B cell (primary cell): ENCODE measurements at regions not wholly inside any gene's neighbourhood (a gene's known extent, or its start where the extent isn't known, plus 50 kb on each side); places are given as distances from the start of the nearest gene placed in this dataset.

Source experiments
- ATAC-seq: fragments of 200-7000 bp; cut with Tn5 transposase; one replicate; pipeline ENCODE4 v1.10.0; 2021; ENCODE audit warnings: low read depth, mild to moderate bottlenecking, moderate number of reproducible peaks, moderate library complexity
- CTCF ChIA-PET: fragments of 350-600 bp; sonication (Branson Sonifier 250); formaldehyde crosslinking; loops from one replicate; lab custom pipeline; 2021; ENCODE audit warnings: antibody characterized with exemption, inconsistent platforms; lab: Charles Lee
- POLR2A ChIA-PET: fragments of 350-600 bp; sonication (Branson Sonifier 250); formaldehyde crosslinking; loops from one replicate; lab custom pipeline; 2021; ENCODE audit warnings: antibody characterized with exemption; lab: Charles Lee
- DNase-seq: peaks from one replicate; pipeline ENCODE4 v3.0.0; 2013
- H2AFZ ChIP-seq: 2 replicates; pipeline ENCODE4 v1.6.1; 2012; ENCODE audit warnings: mild to moderate bottlenecking, low read depth, low read length; ENCODE audit not compliant: insufficient read depth, poor library complexity, severe bottlenecking
- H3K27ac ChIP-seq, 2 donors: 1 replicate in 1 of 2; 2 replicates in 1 of 2; pipeline ENCODE4 v1.5.1; 2012 to 2013; ENCODE audit warnings: low read length in 2 of 2, mild to moderate bottlenecking in 2 of 2, moderate library complexity in 1 of 2
- H3K27me3 ChIP-seq, 4 experiments: fragments of 200-600 bp in 1 of 4; sonication (generic) in 1 of 4; replicated peaks in 1 of 4; 1 replicate in 2 of 4; 2 replicates in 2 of 4; pipeline versions ENCODE4 v1.6.1 to v1.7.0; 2013 to 2016; ENCODE audit warnings: low read length in 3 of 4, mild to moderate bottlenecking in 2 of 4, mixed read lengths in 1 of 4, moderate library complexity in 1 of 4; ENCODE audit not compliant: insufficient read depth in 4 of 4, control insufficient read depth in 3 of 4; ENCODE audit errors: control extremely low read depth in 1 of 4
- H3K36me3 ChIP-seq, 2 experiments: replicated peaks in 1 of 2; 1 replicate in 1 of 2; 2 replicates in 1 of 2; pipeline versions ENCODE4 v1.6.1 to v1.7.1; 2013; ENCODE audit warnings: low read length in 1 of 2; ENCODE audit not compliant: insufficient read depth in 2 of 2, control insufficient read depth in 1 of 2; ENCODE audit errors: control extremely low read depth in 1 of 2, extremely low read depth in 1 of 2
- H3K4me1 ChIP-seq, 2 donors: fragments of 200-600 bp in 1 of 2; sonication (generic) in 1 of 2; 1 replicate in 1 of 2; 2 replicates in 1 of 2; pipeline versions ENCODE4 v1.5.1 to v1.6.1; 2013 to 2017; ENCODE audit warnings: low read length in 2 of 2; ENCODE audit not compliant: control insufficient read depth in 2 of 2, insufficient read depth in 2 of 2
- H3K4me2 ChIP-seq: replicated peaks from 2 replicates; pipeline ENCODE3; 2012; ENCODE audit warnings: mild to moderate bottlenecking, low read depth, low read length; ENCODE audit not compliant: poor library complexity, severe bottlenecking
- H3K4me3 ChIP-seq, 5 experiments: fragments of 200-600 bp in 1 of 5; sonication (generic) in 1 of 5; 1 replicate in 3 of 5; 2 replicates in 2 of 5; pipeline versions ENCODE4 v1.5.1 to v1.7.0; 2011 to 2016; ENCODE audit warnings: low read length in 4 of 5, mild to moderate bottlenecking in 4 of 5, low read depth in 2 of 5, control low read depth in 1 of 5, moderate library complexity in 1 of 5; ENCODE audit not compliant: insufficient read depth in 1 of 5; ENCODE audit errors: control extremely low read depth in 1 of 5, extremely low read depth in 1 of 5
- H3K79me2 ChIP-seq: fragments of 200-600 bp; sonication (generic); one replicate; pipeline ENCODE4 v1.6.0; 2016; ENCODE audit warnings: low read length; ENCODE audit not compliant: control insufficient read depth, insufficient read depth
- H3K9ac ChIP-seq: fragments of 200-600 bp; sonication (generic); 2 replicates; pipeline ENCODE4 v1.6.1; 2017; ENCODE audit warnings: mild to moderate bottlenecking, low read length, moderate library complexity
- H3K9me3 ChIP-seq, 3 donors: one replicate each; pipeline versions ENCODE4 v1.6.1 to v1.7.1; 2013; ENCODE audit warnings: low read length in 2 of 3; ENCODE audit not compliant: control insufficient read depth in 2 of 3, insufficient read depth in 1 of 3; ENCODE audit errors: control extremely low read depth in 1 of 3
- H4K20me1 ChIP-seq: 2 replicates; pipeline ENCODE4 v1.6.0; 2012; ENCODE audit warnings: mild to moderate bottlenecking, low read length; ENCODE audit not compliant: insufficient read depth, control insufficient read depth, poor library complexity, severe bottlenecking
- H3K27ac Mint-ChIP-seq: one replicate; pipeline ENCODE4 v1.8.0; 2021; ENCODE audit warnings: mixed read lengths
- H3K27me3 Mint-ChIP-seq: one replicate; pipeline ENCODE4 v1.8.0; 2021; ENCODE audit warnings: mixed read lengths
- H3K4me1 Mint-ChIP-seq: one replicate; pipeline ENCODE4 v1.8.0; 2021; ENCODE audit warnings: mixed read lengths
- H3K4me3 Mint-ChIP-seq: one replicate; pipeline ENCODE4 v1.8.0; 2021; ENCODE audit warnings: mixed read lengths
- H3K9me3 Mint-ChIP-seq: one replicate; pipeline ENCODE4 v1.8.0; 2022; ENCODE audit warnings: mixed read lengths; ENCODE audit not compliant: insufficient read depth
- CTCF ChIP-seq: fragments of 200-600 bp; IDR thresholded peaks from one replicate; pipeline ENCODE4 v1.8.0; 2022; ENCODE audit warnings: antibody characterized with exemption, mild to moderate bottlenecking
- EZH2 ChIP-seq: IDR thresholded peaks from 2 replicates; pipeline ENCODE4 v1.6.1; 2012; ENCODE audit warnings: borderline replicate concordance, low read depth, mild to moderate bottlenecking, moderate library complexity, low read length; ENCODE audit not compliant: insufficient read depth, poor library complexity, severe bottlenecking
- WGBS: methylation state at CpG from one replicate; pipeline ENCODE4 v1.1.5; 2013; ENCODE audit warnings: missing lambda C conversion rate; ENCODE audit not compliant: insufficient coverage; 5-methylcytosine and 5-hydroxymethylcytosine counted together
- intact Hi-C: fragments of 100-400 bp; cut with micrococcal nuclease; formaldehyde crosslinking; loops from one replicate; pipeline ENCODE4 v1.10.0; 2022

GRCh38 chr12:42846782-42847181 lies 257.2 kb upstream of the PRICKLE1 start:
- Histone ChIP-seq H3K4me2 (no peak overlapping the region), H3K4me1 (no peaks in the 10 kb centered on the region), H3K4me3 (no peak overlapping the region), H3K27ac (no peak overlapping the region), H3K27me3 (no peaks in the 10 kb centered on the region), H2AFZ (no peak overlapping the region), H3K79me2 (no peaks in the 10 kb centered on the region), H3K9ac (no peak overlapping the region), H4K20me1 (no peaks in the 10 kb centered on the region), H3K9me3 (no peaks in the 10 kb centered on the region), H3K36me3 (no peaks in the 10 kb centered on the region)
- WGBS, result no CpG with 5 or more reads among the region's 1 CpG
- TF ChIP-seq EZH2, result no peak
- TF ChIP-seq CTCF, result no peak
- no peaks in the 10 kb centered on the region for H3K9me3 Mint-ChIP-seq
- no peak overlapping the region for H3K27ac Mint-ChIP-seq
- H3K27me3 Mint-ChIP-seq, result no peaks in the 10 kb centered on the region
- ChIA-PET POLR2A (no interaction called here), CTCF (no interaction called here)
- DNase-seq, result no peak
- intact Hi-C loops, result no loop called here
- ATAC-seq, result no peak
- H3K4me1 Mint-ChIP-seq, result no peaks in the 10 kb centered on the region
- H3K4me3 Mint-ChIP-seq, result no peak overlapping the region

- Mint-ChIP-seq H3K4me1 (no peaks in the 10 kb centered on the region), H3K9me3 (peaks cover 6% of the 10 kb centered on the region), H3K27ac (no peak overlapping the region), H3K4me3 (no peak overlapping the region), H3K27me3 (no peaks in the 10 kb centered on the region)
- TF ChIP-seq EZH2 (no peak), CTCF (no peak)
- Histone ChIP-seq H3K27ac (no peak overlapping the region), H3K4me3 (no peak overlapping the region), H3K9me3 (no peaks in the 10 kb centered on the region), H3K27me3 (no peaks in the 10 kb centered on the region), H3K4me1 (no peaks in the 10 kb centered on the region), H3K36me3 (no peaks in the 10 kb centered on the region), H3K4me2 (no peak overlapping the region), H3K9ac (no peak overlapping the region), H3K79me2 (no peaks in the 10 kb centered on the region), H4K20me1 (no peaks in the 10 kb centered on the region), H2AFZ (no peak overlapping the region)
- ATAC-seq (no peak), DNase-seq (no peak)
- ChIA-PET POLR2A (no interaction called here), CTCF (no interaction called here)
- whole genome bisulfite sequencing, result no CpG with 5 or more reads among the region's 2 CpGs
- intact Hi-C loops, result no loop called here
Observed at GRCh38 chr12:42834062-42834461, 244.5 kb upstream of the PRICKLE1 start.
